ENCODE measurements at regions not wholly inside any gene's neighbourhood (a gene's known extent, or its start where the extent isn't known, plus 50 kb on each side); places are given as distances from the start of the nearest gene placed in this dataset.

DNA sequence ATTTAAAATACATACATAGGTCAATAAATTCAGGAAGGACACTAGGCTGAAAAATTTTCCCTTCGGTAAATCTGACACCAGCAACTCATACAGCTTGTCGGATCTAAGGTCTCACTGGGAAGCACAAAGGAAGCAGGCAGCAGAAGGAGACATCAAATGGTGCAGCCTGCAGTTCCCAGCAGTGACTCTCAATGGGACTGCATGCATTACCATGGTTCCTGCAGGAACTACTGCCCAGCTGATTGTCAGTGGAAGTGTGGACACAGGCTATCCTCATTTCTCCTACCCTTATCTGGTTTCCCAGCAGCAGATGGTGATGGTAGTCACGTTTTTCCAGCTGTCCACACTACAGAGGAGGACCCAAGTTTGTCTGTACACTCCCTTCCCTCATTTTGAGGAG is 113.3 kb downstream of the PPP1R2C start:
- Histone ChIP-seq H3K36me3 (ENCODE audit: control insufficient read depth in 2 of 3, insufficient read depth in 3 of 3, low read length in 3 of 3) (no peaks in the 10 kb centered on the region), H3K9me3 (ENCODE audit: control insufficient read depth in 2 of 3, insufficient read depth in 1 of 3, low read length in 3 of 3) (no peaks in the 10 kb centered on the region), H3K27ac (ENCODE audit: low read depth in 2 of 2, low read length in 2 of 2) (no peak overlapping the region), H3K9ac (ENCODE audit: low read length in 3 of 3) (no peak overlapping the region), H3K27me3 (ENCODE audit: control insufficient read depth, insufficient read depth, low read length) (no peaks in the 10 kb centered on the region), H3K4me3 (ENCODE audit: low read length in 3 of 3) (no peak overlapping the region), H3K4me1 (ENCODE audit: control insufficient read depth in 2 of 3, insufficient read depth in 2 of 3, low read depth in 1 of 3, low read length in 3 of 3) (no peaks in the 10 kb centered on the region)
- no peak for FAIRE-seq
- no peak for TF ChIP-seq CTCF (IDR thresholded peaks at IDR 0.05; ENCODE audit: borderline replicate concordance, extremely low read depth, insufficient read depth)
- intact Hi-C loops (cut with DNase I), result no loop called here
- DNase-seq, result peak in 1 of 5 donors; percentile 3

GRCh38 chrX:42628471-42628870 is 149.5 kb downstream of the PPP1R2C start:
- Histone ChIP-seq H3K9me3 (ENCODE audit: control insufficient read depth in 2 of 3, insufficient read depth in 1 of 3, low read length in 3 of 3) (no peaks in the 10 kb centered on the region), H3K4me1 (ENCODE audit: control insufficient read depth in 2 of 3, insufficient read depth in 2 of 3, low read depth in 1 of 3, low read length in 3 of 3) (no peaks in the 10 kb centered on the region), H3K36me3 (ENCODE audit: control insufficient read depth in 2 of 3, insufficient read depth in 3 of 3, low read length in 3 of 3) (no peaks in the 10 kb centered on the region), H3K27me3 (ENCODE audit: control insufficient read depth, insufficient read depth, low read length) (no peaks in the 10 kb centered on the region), H3K9ac (ENCODE audit: low read length in 3 of 3) (no peak overlapping the region), H3K27ac (ENCODE audit: low read depth in 2 of 2, low read length in 2 of 2) (no peak overlapping the region), H3K4me3 (ENCODE audit: low read length in 3 of 3) (no peak overlapping the region)
- intact Hi-C loops (cut with DNase I), result no loop called here
- no peak for TF ChIP-seq CTCF (IDR thresholded peaks at IDR 0.05; ENCODE audit: borderline replicate concordance, extremely low read depth, insufficient read depth)
- DNase-seq (no peak), FAIRE-seq (no peak)

DNA sequence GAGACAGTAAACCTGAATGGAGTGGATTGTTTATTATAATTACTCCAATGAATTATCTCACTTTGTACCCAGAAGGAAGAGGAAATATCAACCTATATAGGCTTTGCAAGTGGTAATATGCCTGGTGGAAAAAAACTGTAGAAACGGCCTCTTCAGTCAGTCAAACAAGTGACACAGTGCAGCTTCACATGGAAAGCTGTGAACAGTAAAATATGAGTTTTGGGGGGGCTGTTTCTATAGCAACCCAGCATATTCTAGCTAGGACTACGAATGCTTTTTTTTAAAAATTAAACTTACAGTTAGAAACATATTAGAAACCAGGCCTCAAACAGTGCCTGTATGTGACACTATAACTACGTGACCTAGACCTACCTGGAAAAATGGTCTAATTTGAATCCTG is 150.1 kb downstream of the PPP1R2C start:
- H3K4me3 ChIP-seq (ENCODE audit: low read length in 3 of 3), result no peak overlapping the region
- no peaks in the 10 kb centered on the region for H3K9me3 ChIP-seq (ENCODE audit: control insufficient read depth in 2 of 3, insufficient read depth in 1 of 3, low read length in 3 of 3)
- FAIRE-seq (no peak), DNase-seq (no peak)
- H3K27me3 ChIP-seq (ENCODE audit: control insufficient read depth, insufficient read depth, low read length), result no peaks in the 10 kb centered on the region
- H3K36me3 ChIP-seq (ENCODE audit: control insufficient read depth in 2 of 3, insufficient read depth in 3 of 3, low read length in 3 of 3), result no peaks in the 10 kb centered on the region
- H3K4me1 ChIP-seq (ENCODE audit: control insufficient read depth in 2 of 3, insufficient read depth in 2 of 3, low read depth in 1 of 3, low read length in 3 of 3), result no peaks in the 10 kb centered on the region
- no peak overlapping the region for H3K27ac ChIP-seq (ENCODE audit: low read depth in 2 of 2, low read length in 2 of 2)
- no peak overlapping the region for H3K9ac ChIP-seq (ENCODE audit: low read length in 3 of 3)
- TF ChIP-seq CTCF (IDR thresholded peaks at IDR 0.05; ENCODE audit: borderline replicate concordance, extremely low read depth, insufficient read depth), result no peak
- intact Hi-C loops (cut with DNase I), result no loop called here

DNA sequence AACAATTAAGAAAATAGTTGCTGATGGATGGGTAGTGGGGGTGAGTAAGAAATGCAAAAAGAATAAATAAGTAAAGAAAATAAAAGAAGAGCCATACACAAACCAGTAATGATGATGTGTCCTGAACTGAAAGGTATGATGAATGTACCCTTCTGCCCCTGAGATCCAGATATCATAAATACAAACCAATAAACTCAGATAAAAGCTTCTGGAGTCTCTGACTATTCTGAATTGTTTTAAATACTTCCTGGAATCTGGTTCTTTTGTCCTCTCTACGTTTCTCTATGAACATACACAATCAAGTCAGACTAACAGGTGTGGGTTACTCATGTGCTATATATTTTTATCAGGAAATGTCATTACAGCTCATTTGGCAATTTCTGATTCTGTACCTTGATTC is 153.4 kb downstream of the PPP1R2C start:
- Histone ChIP-seq H3K9ac (ENCODE audit: low read length in 3 of 3) (no peak overlapping the region), H3K4me3 (ENCODE audit: low read length in 3 of 3) (no peak overlapping the region), H3K36me3 (ENCODE audit: control insufficient read depth in 2 of 3, insufficient read depth in 3 of 3, low read length in 3 of 3) (no peaks in the 10 kb centered on the region), H3K9me3 (ENCODE audit: control insufficient read depth in 2 of 3, insufficient read depth in 1 of 3, low read length in 3 of 3) (no peaks in the 10 kb centered on the region), H3K27ac (ENCODE audit: low read depth in 2 of 2, low read length in 2 of 2) (no peak overlapping the region), H3K27me3 (ENCODE audit: control insufficient read depth, insufficient read depth, low read length) (no peaks in the 10 kb centered on the region), H3K4me1 (ENCODE audit: control insufficient read depth in 2 of 3, insufficient read depth in 2 of 3, low read depth in 1 of 3, low read length in 3 of 3) (no peaks in the 10 kb centered on the region)
- intact Hi-C loops (cut with DNase I), result no loop called here
- no peak for TF ChIP-seq CTCF (IDR thresholded peaks at IDR 0.05; ENCODE audit: borderline replicate concordance, extremely low read depth, insufficient read depth)
- DNase-seq (no peak), FAIRE-seq (no peak)
